DOHH2 (cell line): ENCODE measurements at regions not wholly inside any gene's neighbourhood (a gene's known extent, or its start where the extent isn't known, plus 50 kb on each side); places are given as distances from the start of the nearest gene placed in this dataset.

ENCODE experiments used
- H3F3A ChIP-seq: fragments of 200-600 bp; sonication (generic), shearing (Covaris generic); 2 replicates; pipeline ENCODE4 v1.6.0; 2016; ENCODE audit warnings: antibody characterized with exemption, mild to moderate bottlenecking; ENCODE audit not compliant: control insufficient read depth, insufficient read depth
- H3K27ac ChIP-seq: fragments of 200-600 bp; sonication (generic); 2 replicates; pipeline ENCODE4 v1.5.1; 2014; ENCODE audit warnings: low read depth, mild to moderate bottlenecking, low read length, moderate library complexity
- H3K27me3 ChIP-seq: fragments of 200-600 bp; sonication (generic); 2 replicates; pipeline ENCODE4 v1.6.1; 2014; ENCODE audit warnings: mild to moderate bottlenecking, low read length, mixed read lengths; ENCODE audit not compliant: control insufficient read depth
- H3K36me3 ChIP-seq: fragments of 200-600 bp; sonication (generic); 2 replicates; pipeline ENCODE4 v1.6.1; 2014; ENCODE audit warnings: mild to moderate bottlenecking, low read length, moderate library complexity, mixed read lengths; ENCODE audit not compliant: control insufficient read depth
- H3K4me1 ChIP-seq: fragments of 200-600 bp; sonication (generic); 2 replicates; pipeline ENCODE4 v1.6.1; 2014; ENCODE audit warnings: mild to moderate bottlenecking, low read length, mixed read lengths; ENCODE audit not compliant: control insufficient read depth
- H3K4me2 ChIP-seq: fragments of 200-600 bp; sonication (generic); 2 replicates; pipeline ENCODE4 v1.6.0; 2014; ENCODE audit warnings: mild to moderate bottlenecking, low read length, moderate library complexity
- H3K4me3 ChIP-seq: fragments of 200-600 bp; sonication (generic); 2 replicates; pipeline ENCODE4 v1.5.1; 2014; ENCODE audit warnings: mild to moderate bottlenecking, low read length, mixed read lengths
- H3K79me2 ChIP-seq: fragments of 200-600 bp; sonication (generic); 2 replicates; pipeline ENCODE4 v1.6.1; 2014; ENCODE audit warnings: mild to moderate bottlenecking, low read length, mixed read lengths; ENCODE audit not compliant: control insufficient read depth
- H3K9me2 ChIP-seq: fragments of 200-600 bp; sonication (generic); replicated peaks from 2 replicates; pipeline ENCODE4 v1.6.1; 2014; ENCODE audit warnings: mild to moderate bottlenecking, low read length, mixed read lengths; ENCODE audit not compliant: control insufficient read depth
- H3K9me3 ChIP-seq: fragments of 200-600 bp; sonication (generic); 2 replicates; pipeline ENCODE4 v1.6.1; 2014; ENCODE audit warnings: antibody characterized with exemption, low read length, mixed read lengths; ENCODE audit not compliant: control insufficient read depth, insufficient read depth
- H4K20me1 ChIP-seq: fragments of 200-600 bp; sonication (generic); 2 replicates; pipeline ENCODE4 v1.6.0; 2014; ENCODE audit warnings: low read depth, mild to moderate bottlenecking, antibody characterized with exemption, low read length, moderate library complexity; ENCODE audit not compliant: control insufficient read depth, insufficient read depth
- EZH2phosphoT487 ChIP-seq: fragments of 200-600 bp; sonication (generic); IDR thresholded peaks from 2 replicates; pipeline ENCODE4 v1.6.1; 2017; ENCODE audit warnings: borderline replicate concordance, mild to moderate bottlenecking, antibody characterized with exemption, low read length, moderate library complexity, mixed read lengths
- TF ChIP-seq, protein P1 (sequence below): fragments of 200-600 bp; sonication (generic); IDR thresholded peaks from one replicate; pipeline ENCODE4 v1.5.1; 2014; ENCODE audit warnings: antibody characterized with exemption, mild to moderate bottlenecking, low read depth, low read length; ENCODE audit not compliant: poor library complexity, severe bottlenecking

DNA sequence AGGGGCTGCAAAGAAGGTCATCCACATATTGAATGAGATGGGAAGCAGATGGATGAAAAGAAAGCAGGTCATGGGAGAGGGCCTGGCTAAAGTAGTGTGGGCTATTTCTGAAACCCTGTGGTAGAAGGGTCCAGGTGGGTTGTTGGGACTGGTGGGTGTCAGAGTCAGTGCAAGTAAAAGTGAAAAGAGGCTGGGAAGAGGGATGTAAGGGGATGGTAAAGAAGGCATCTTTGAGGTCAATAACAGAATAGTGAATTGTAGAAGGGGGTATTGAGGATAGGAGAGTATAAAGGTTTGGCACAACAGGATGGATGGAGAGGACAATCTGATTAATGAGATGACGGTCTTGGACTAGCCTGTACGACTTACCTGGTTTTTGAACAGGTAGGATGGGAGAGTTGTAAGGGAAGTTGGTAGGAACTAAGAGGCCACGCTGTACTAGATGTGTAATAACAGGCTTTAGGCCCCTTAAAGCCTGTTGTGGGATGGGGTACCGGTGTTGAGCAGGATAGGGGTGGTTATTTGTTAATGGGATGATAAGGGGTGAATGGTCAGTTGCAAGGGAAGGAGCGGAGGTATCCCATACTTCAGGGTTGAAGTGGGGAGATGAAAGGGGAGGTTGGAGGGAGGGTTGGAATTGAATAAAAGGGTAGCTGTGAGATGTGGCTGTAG lies 748.9 kb upstream of the ADGRB3 start:
- peaks cover 4% of the 10 kb centered on the region; the same call in 1 of the 2 replicates for H3F3A ChIP-seq
- H3K9me3 ChIP-seq, result peaks cover 16% of the 10 kb centered on the region
- no peaks in the 10 kb centered on the region for H3K36me3 ChIP-seq
- no peak overlapping the region for H3K4me2 ChIP-seq
- no peak for TF ChIP-seq EZH2phosphoT487
- TF ChIP-seq, protein P1, sequence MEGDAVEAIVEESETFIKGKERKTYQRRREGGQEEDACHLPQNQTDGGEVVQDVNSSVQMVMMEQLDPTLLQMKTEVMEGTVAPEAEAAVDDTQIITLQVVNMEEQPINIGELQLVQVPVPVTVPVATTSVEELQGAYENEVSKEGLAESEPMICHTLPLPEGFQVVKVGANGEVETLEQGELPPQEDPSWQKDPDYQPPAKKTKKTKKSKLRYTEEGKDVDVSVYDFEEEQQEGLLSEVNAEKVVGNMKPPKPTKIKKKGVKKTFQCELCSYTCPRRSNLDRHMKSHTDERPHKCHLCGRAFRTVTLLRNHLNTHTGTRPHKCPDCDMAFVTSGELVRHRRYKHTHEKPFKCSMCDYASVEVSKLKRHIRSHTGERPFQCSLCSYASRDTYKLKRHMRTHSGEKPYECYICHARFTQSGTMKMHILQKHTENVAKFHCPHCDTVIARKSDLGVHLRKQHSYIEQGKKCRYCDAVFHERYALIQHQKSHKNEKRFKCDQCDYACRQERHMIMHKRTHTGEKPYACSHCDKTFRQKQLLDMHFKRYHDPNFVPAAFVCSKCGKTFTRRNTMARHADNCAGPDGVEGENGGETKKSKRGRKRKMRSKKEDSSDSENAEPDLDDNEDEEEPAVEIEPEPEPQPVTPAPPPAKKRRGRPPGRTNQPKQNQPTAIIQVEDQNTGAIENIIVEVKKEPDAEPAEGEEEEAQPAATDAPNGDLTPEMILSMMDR, result no peak
- H3K79me2 ChIP-seq, result no peaks in the 10 kb centered on the region
- H3K27ac ChIP-seq, result no peak overlapping the region
- no peaks in the 10 kb centered on the region for H3K27me3 ChIP-seq
- H3K4me3 ChIP-seq, result no peak overlapping the region
- H3K4me1 ChIP-seq, result peaks cover 29% of the 10 kb centered on the region
- H4K20me1 ChIP-seq, result no peaks in the 10 kb centered on the region
- H3K9me2 ChIP-seq, result no peaks in the 10 kb centered on the region

DNA sequence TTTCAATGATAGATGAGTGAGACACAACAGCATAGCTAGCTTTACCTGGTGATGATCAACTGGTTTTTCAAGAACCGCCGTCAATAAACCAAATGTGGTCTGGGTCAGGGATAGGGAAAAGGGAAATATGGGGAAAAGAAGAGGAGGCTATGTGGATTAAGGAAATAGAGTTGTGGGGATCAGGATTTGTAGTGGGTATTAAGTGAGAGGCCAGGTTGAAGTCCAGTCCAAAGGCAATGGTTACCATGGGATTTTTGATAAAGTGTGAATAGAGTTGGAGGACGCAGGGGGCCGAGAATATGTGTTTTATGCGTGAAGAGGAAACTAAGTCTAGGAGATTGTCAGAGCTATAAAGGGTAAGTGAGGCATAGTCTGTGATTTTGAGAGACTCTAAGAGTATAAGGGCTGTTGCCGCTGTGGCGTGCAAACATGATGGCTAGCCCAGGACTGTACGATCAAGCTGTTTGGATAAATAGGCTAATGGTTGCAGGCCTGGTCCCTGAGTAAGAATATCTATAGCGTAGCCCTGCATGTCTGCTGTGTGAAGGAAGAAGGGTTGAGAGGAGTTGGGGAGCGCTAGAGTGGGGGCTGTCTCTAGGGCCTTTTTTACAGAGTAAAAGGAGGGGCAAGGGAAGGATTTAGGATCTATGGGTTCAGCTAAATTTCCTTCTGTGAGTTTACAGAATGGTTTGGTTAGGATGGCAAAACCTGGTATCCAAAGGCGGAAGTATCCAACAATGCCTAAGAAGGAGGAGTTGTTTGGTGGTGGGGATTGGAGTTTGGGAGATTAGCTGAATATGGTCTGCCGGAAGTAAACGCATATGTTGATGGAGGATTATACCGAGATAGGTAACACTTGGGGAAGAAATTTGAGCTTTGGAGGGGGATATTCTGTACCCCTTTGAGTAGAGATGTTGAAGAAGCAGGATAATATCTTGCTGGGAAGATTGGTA lies 749.7 kb upstream of the ADGRB3 start:
- H3F3A ChIP-seq, result peaks cover 4% of the 10 kb centered on the region; the same call in 1 of the 2 replicates
- no peaks in the 10 kb centered on the region for H3K36me3 ChIP-seq
- H3K79me2 ChIP-seq, result no peaks in the 10 kb centered on the region
- peaks cover 16% of the 10 kb centered on the region for H3K9me3 ChIP-seq
- H3K4me3 ChIP-seq, result no peak overlapping the region
- no peak overlapping the region for H3K27ac ChIP-seq
- no peak overlapping the region for H3K4me2 ChIP-seq
- TF ChIP-seq EZH2phosphoT487, result no peak
- TF ChIP-seq, protein P1, result no peak
- no peaks in the 10 kb centered on the region for H4K20me1 ChIP-seq
- H3K4me1 ChIP-seq, result peaks cover 21% of the 10 kb centered on the region
- no peaks in the 10 kb centered on the region for H3K9me2 ChIP-seq
- H3K27me3 ChIP-seq, result no peaks in the 10 kb centered on the region

DNA sequence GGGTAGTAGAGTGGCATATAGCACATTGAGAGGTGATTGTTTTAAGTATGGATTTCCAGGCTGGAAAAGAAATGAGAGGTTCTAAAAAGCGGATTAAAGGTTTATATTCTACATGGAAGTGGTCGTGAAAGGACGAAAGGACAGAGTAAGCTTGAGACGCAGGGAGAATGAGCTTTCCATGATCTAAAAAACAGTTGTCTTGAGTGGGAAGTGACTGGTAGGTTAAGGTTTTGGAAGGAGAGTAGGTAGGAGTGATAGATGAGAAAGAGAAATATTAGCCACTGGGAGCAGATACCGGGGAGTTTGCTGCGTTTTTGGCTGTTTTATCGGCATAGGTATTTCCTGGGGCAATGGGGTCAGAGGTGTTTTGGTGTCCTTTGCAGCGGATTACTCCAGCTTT lies 750.6 kb upstream of the ADGRB3 start:
- H4K20me1 ChIP-seq, result no peaks in the 10 kb centered on the region
- no peak overlapping the region for H3K4me3 ChIP-seq
- no peaks in the 10 kb centered on the region for H3K27me3 ChIP-seq
- H3F3A ChIP-seq, result peaks cover 1% of the 10 kb centered on the region; the same call in 1 of the 2 replicates
- peaks cover 12% of the 10 kb centered on the region for H3K4me1 ChIP-seq
- no peaks in the 10 kb centered on the region for H3K9me2 ChIP-seq
- no peaks in the 10 kb centered on the region for H3K36me3 ChIP-seq
- peaks cover 16% of the 10 kb centered on the region for H3K9me3 ChIP-seq
- no peak overlapping the region for H3K27ac ChIP-seq
- no peak overlapping the region for H3K4me2 ChIP-seq
- no peaks in the 10 kb centered on the region for H3K79me2 ChIP-seq
- TF ChIP-seq, protein P1, result no peak
- no peak for TF ChIP-seq EZH2phosphoT487
